Neural cell (in vitro differentiated cells): ENCODE measurements at regions not wholly inside any gene's neighbourhood (a gene's known extent, or its start where the extent isn't known, plus 50 kb on each side); places are given as distances from the start of the nearest gene placed in this dataset.

ENCODE experiments used
- H2AFZ ChIP-seq: fragments of 200-600, 300-800 bp; sonication (generic), shearing (Covaris generic); 2 replicates; pipeline ENCODE4 v1.6.0; 2014; ENCODE audit warnings: low read depth, mild to moderate bottlenecking, antibody characterized with exemption, low read length, moderate library complexity
- H3F3A ChIP-seq: fragments of 200-600 bp; shearing (Covaris generic); 2 replicates; pipeline ENCODE4 v1.6.1; 2016; ENCODE audit warnings: mild to moderate bottlenecking, moderate library complexity, mixed read lengths, antibody characterized with exemption, low read length; ENCODE audit not compliant: insufficient read depth, poor library complexity, severe bottlenecking
- H3K27ac ChIP-seq: fragments of 200-600, 300-800 bp; sonication (generic), shearing (Covaris generic); 2 replicates; pipeline ENCODE4 v1.5.1; 2014; ENCODE audit warnings: mild to moderate bottlenecking, low read length, moderate library complexity
- H3K27me3 ChIP-seq: fragments of 300-800, 200-600 bp; sonication (generic), shearing (Covaris generic); 2 replicates; pipeline ENCODE4 v1.6.0; 2014; ENCODE audit warnings: mild to moderate bottlenecking, low read depth, low read length, moderate library complexity; ENCODE audit not compliant: insufficient read depth
- H3K36me3 ChIP-seq: fragments of 300-800, 200-600 bp; sonication (generic), shearing (Covaris generic); 2 replicates; pipeline ENCODE4 v1.5.1; 2014; ENCODE audit warnings: mild to moderate bottlenecking, antibody characterized with exemption, low read length, moderate library complexity; ENCODE audit not compliant: insufficient read depth
- H3K4me2 ChIP-seq: fragments of 300-800, 200-600 bp; sonication (generic), shearing (Covaris generic); 2 replicates; pipeline ENCODE4 v1.6.0; 2014; ENCODE audit warnings: mild to moderate bottlenecking, low read length
- H3K4me3 ChIP-seq: fragments of 300-800, 200-600 bp; sonication (generic), shearing (Covaris generic); 2 replicates; pipeline ENCODE4 v1.5.1; 2014; ENCODE audit warnings: mild to moderate bottlenecking, low read length, moderate library complexity
- H3K79me2 ChIP-seq: fragments of 200-600 bp; shearing (Covaris generic); replicated peaks from 2 replicates; pipeline ENCODE4 v1.6.0; 2014; ENCODE audit warnings: mild to moderate bottlenecking, low read length, moderate library complexity; ENCODE audit not compliant: insufficient read depth
- H3K9ac ChIP-seq: fragments of 300-800, 200-600 bp; sonication (generic), shearing (Covaris generic); 2 replicates; pipeline ENCODE4 v1.6.1; 2016; ENCODE audit warnings: mild to moderate bottlenecking, low read length, mixed read lengths
- H3K9me2 ChIP-seq: fragments of 200-600 bp; shearing (Covaris generic); 2 replicates; pipeline ENCODE4 v1.6.1; 2016; ENCODE audit warnings: mild to moderate bottlenecking, low read length, mixed read lengths; ENCODE audit not compliant: insufficient read depth
- H3K9me3 ChIP-seq: fragments of 200-600, 300-800 bp; sonication (generic), shearing (Covaris generic); 2 replicates; pipeline ENCODE4 v1.6.1; 2016; ENCODE audit warnings: mild to moderate bottlenecking, mixed run types, low read length, moderate library complexity, mixed read lengths
- H4K20me1 ChIP-seq: fragments of 200-600 bp; shearing (Covaris generic); 2 replicates; pipeline ENCODE4 v1.6.1; 2016; ENCODE audit warnings: mild to moderate bottlenecking, mixed run types; ENCODE audit not compliant: insufficient read depth
- EP300 ChIP-seq: fragments of 450-650 bp; conservative IDR thresholded peaks from 2 replicates; pipeline ENCODE4 v1.6.1; 2014; ENCODE audit warnings: antibody characterized with exemption, mild to moderate bottlenecking, moderate library complexity; ENCODE audit not compliant: poor library complexity, severe bottlenecking
- EZH2 ChIP-seq: fragments of 200-600, 300-800 bp; shearing (Covaris generic), sonication (generic); IDR thresholded peaks from 2 replicates; pipeline ENCODE4 v1.6.1; 2014; ENCODE audit warnings: antibody characterized with exemption, low read length, borderline replicate concordance, mild to moderate bottlenecking; ENCODE audit not compliant: insufficient read depth, poor library complexity, severe bottlenecking
- MXI1 ChIP-seq: fragments of 450-650 bp; conservative IDR thresholded peaks from 2 replicates; pipeline ENCODE4 v1.6.1; 2014; ENCODE audit warnings: antibody characterized with exemption, mild to moderate bottlenecking; ENCODE audit not compliant: poor library complexity, severe bottlenecking
- POLR2AphosphoS5 ChIP-seq: IDR thresholded peaks from 2 replicates; pipeline ENCODE4 v1.6.1; 2012
- RAD21 ChIP-seq: fragments of 450-650 bp; conservative IDR thresholded peaks from 2 replicates; pipeline ENCODE4 v1.6.1; 2014; ENCODE audit warnings: antibody characterized with exemption, mild to moderate bottlenecking, moderate library complexity
- SMC3 ChIP-seq: fragments of 450-650 bp; conservative IDR thresholded peaks from 2 replicates; pipeline ENCODE4 v1.6.1; 2014; ENCODE audit warnings: antibody characterized with exemption, mild to moderate bottlenecking, moderate library complexity; ENCODE audit not compliant: poor library complexity
- TAF1 ChIP-seq: IDR thresholded peaks from 2 replicates; pipeline ENCODE4 v1.6.1; 2012; ENCODE audit warnings: low read depth
- TF ChIP-seq, protein P1 (sequence below): IDR thresholded peaks from 2 replicates; pipeline ENCODE4 v1.6.1; 2012; ENCODE audit warnings: borderline replicate concordance
- TF ChIP-seq, protein P2 (sequence below): fragments of 450-650 bp; IDR thresholded peaks from 2 replicates; pipeline ENCODE4 v1.5.1; 2014; ENCODE audit warnings: antibody characterized with exemption, mild to moderate bottlenecking, moderate library complexity; ENCODE audit not compliant: poor library complexity, severe bottlenecking

DNA sequence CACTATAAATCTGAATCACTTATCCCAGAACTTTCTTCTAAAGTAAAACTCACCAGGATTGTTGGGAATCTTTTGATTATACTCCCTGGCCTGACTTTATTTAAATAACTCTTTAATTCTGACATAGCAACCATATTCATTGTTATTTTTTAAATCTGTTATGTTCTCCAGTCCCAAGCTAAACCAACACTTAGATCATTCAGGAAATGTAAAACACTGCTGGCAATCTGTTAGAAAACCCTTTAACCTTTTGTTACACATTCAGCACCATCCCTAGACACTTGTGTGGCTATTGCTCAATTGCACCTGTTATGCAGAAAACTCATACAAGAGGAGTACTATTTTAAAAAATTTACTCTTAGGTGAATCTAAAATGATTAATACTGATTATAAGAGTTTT, 101.8 kb upstream of the NHSL1 start:
- no peak overlapping the region for H3K4me2 ChIP-seq
- TF ChIP-seq, protein P1, sequence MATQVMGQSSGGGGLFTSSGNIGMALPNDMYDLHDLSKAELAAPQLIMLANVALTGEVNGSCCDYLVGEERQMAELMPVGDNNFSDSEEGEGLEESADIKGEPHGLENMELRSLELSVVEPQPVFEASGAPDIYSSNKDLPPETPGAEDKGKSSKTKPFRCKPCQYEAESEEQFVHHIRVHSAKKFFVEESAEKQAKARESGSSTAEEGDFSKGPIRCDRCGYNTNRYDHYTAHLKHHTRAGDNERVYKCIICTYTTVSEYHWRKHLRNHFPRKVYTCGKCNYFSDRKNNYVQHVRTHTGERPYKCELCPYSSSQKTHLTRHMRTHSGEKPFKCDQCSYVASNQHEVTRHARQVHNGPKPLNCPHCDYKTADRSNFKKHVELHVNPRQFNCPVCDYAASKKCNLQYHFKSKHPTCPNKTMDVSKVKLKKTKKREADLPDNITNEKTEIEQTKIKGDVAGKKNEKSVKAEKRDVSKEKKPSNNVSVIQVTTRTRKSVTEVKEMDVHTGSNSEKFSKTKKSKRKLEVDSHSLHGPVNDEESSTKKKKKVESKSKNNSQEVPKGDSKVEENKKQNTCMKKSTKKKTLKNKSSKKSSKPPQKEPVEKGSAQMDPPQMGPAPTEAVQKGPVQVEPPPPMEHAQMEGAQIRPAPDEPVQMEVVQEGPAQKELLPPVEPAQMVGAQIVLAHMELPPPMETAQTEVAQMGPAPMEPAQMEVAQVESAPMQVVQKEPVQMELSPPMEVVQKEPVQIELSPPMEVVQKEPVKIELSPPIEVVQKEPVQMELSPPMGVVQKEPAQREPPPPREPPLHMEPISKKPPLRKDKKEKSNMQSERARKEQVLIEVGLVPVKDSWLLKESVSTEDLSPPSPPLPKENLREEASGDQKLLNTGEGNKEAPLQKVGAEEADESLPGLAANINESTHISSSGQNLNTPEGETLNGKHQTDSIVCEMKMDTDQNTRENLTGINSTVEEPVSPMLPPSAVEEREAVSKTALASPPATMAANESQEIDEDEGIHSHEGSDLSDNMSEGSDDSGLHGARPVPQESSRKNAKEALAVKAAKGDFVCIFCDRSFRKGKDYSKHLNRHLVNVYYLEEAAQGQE, result no peak
- TF ChIP-seq SMC3, result no peak
- no peak for TF ChIP-seq EZH2
- H3K9me3 ChIP-seq, result no peaks in the 10 kb centered on the region
- H3K4me3 ChIP-seq, result no peak overlapping the region
- no peaks in the 10 kb centered on the region for H3K27me3 ChIP-seq
- no peaks in the 10 kb centered on the region for H4K20me1 ChIP-seq
- H3K27ac ChIP-seq, result no peak overlapping the region
- H3K9me2 ChIP-seq, result no peaks in the 10 kb centered on the region
- no peaks in the 10 kb centered on the region for H3K79me2 ChIP-seq
- no peaks in the 10 kb centered on the region for H3K36me3 ChIP-seq
- no peak overlapping the region for H2AFZ ChIP-seq
- no peak overlapping the region for H3K9ac ChIP-seq
- H3F3A ChIP-seq, result no peaks in the 10 kb centered on the region

DNA sequence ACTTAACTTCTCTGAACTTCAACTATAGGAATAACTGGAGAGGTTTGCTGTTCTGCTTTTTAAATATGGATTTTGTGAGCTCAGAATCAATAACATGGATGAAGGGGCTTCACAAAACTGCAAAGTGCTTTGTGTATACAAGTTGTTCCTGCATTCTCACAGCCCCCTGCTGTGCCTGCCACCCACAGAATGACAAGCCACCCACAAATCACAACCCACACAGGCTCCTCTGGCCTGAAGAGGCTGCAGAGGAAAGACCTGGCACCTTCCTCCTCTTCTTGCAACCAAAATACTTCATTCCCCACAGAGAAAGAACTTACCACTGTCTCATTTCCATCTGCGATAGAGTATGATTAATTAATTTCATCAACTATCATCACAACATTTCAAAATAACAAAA, 106.7 kb upstream of the NHSL1 start:
- Histone ChIP-seq H3K36me3 (no peaks in the 10 kb centered on the region), H3K4me2 (no peak overlapping the region), H3K9ac (no peak overlapping the region), H2AFZ (no peak overlapping the region), H3K9me3 (no peaks in the 10 kb centered on the region), H4K20me1 (no peaks in the 10 kb centered on the region), H3K79me2 (no peaks in the 10 kb centered on the region), H3K27me3 (no peaks in the 10 kb centered on the region), H3K27ac (no peak overlapping the region), H3F3A (no peaks in the 10 kb centered on the region), H3K9me2 (no peaks in the 10 kb centered on the region), H3K4me3 (no peak overlapping the region)
- TF ChIP-seq POLR2AphosphoS5 (no peak), EZH2 (no peak), RAD21 (no peak), SMC3 (no peak), TAF1 (no peak), MXI1 (no peak), EP300 (no peak)
- TF ChIP-seq, protein P1, result no peak
- TF ChIP-seq, protein P2, sequence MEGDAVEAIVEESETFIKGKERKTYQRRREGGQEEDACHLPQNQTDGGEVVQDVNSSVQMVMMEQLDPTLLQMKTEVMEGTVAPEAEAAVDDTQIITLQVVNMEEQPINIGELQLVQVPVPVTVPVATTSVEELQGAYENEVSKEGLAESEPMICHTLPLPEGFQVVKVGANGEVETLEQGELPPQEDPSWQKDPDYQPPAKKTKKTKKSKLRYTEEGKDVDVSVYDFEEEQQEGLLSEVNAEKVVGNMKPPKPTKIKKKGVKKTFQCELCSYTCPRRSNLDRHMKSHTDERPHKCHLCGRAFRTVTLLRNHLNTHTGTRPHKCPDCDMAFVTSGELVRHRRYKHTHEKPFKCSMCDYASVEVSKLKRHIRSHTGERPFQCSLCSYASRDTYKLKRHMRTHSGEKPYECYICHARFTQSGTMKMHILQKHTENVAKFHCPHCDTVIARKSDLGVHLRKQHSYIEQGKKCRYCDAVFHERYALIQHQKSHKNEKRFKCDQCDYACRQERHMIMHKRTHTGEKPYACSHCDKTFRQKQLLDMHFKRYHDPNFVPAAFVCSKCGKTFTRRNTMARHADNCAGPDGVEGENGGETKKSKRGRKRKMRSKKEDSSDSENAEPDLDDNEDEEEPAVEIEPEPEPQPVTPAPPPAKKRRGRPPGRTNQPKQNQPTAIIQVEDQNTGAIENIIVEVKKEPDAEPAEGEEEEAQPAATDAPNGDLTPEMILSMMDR, result no peak
